Naive B cell (primary cell): ENCODE measurements at regions not wholly inside any gene's neighbourhood (a gene's known extent, or its start where the extent isn't known, plus 50 kb on each side); places are given as distances from the start of the nearest gene placed in this dataset.
"Not testable (repeated sequence)": the region's sequence is repeated elsewhere in the genome, so short reads cannot be mapped to it uniquely, and the experiment has no call there.

Experiments used
- ATAC-seq, 2 donors: fragments of 150-1000 bp; cut with Tn5 transposase; 2 replicates each; pipeline ENCODE4 v1.10.0; 2021; ENCODE audit warnings: low read depth in 2 of 2, mild to moderate bottlenecking in 2 of 2, moderate library complexity in 2 of 2
- DNase-seq: peaks from one replicate; pipeline ENCODE4 v3.0.0; 2022
- H3K27ac Mint-ChIP-seq, 6 donors: one replicate each; pipeline ENCODE4 v1.8.0; 2020 to 2022; ENCODE audit warnings: mild to moderate bottlenecking in 6 of 6, mixed read lengths in 6 of 6, moderate library complexity in 5 of 6, inconsistent platforms in 2 of 6
- H3K27me3 Mint-ChIP-seq, 3 donors: one replicate each; pipeline ENCODE4 v1.8.0; 2021 to 2022; ENCODE audit warnings: mixed read lengths in 3 of 3, mild to moderate bottlenecking in 1 of 3
- H3K36me3 Mint-ChIP-seq, 2 donors: one replicate each; pipeline ENCODE4 v1.8.0; 2020 to 2022; ENCODE audit warnings: mixed read lengths in 2 of 2, inconsistent platforms in 1 of 2, mild to moderate bottlenecking in 1 of 2
- H3K4me1 Mint-ChIP-seq, 3 donors: one replicate each; pipeline ENCODE4 v1.8.0; 2020 to 2022; ENCODE audit warnings: mixed read lengths in 3 of 3, inconsistent platforms in 1 of 3, mild to moderate bottlenecking in 1 of 3, moderate library complexity in 1 of 3
- H3K4me3 Mint-ChIP-seq, 8 donors: one replicate each; pipeline ENCODE4 v1.8.0; 2020 to 2022; ENCODE audit warnings: mild to moderate bottlenecking in 8 of 8, mixed read lengths in 8 of 8, moderate library complexity in 8 of 8, inconsistent platforms in 2 of 8
- H3K9me3 Mint-ChIP-seq, 7 donors: one replicate each; pipeline ENCODE4 v1.8.0; 2020 to 2022; ENCODE audit warnings: mixed read lengths in 7 of 7, mild to moderate bottlenecking in 5 of 7, inconsistent platforms in 2 of 7, moderate library complexity in 1 of 7

GRCh38 chr7:76852787-76853584 is 179.2 kb downstream of the SPDYE17 start:
- not testable (repeated sequence) for DNase-seq, H3K27ac Mint-ChIP-seq, H3K9me3 Mint-ChIP-seq, H3K4me1 Mint-ChIP-seq, ATAC-seq, H3K4me3 Mint-ChIP-seq, H3K36me3 Mint-ChIP-seq
- peaks cover 4 to 16% (median 6%) of the 10 kb centered on the region in 3 donors for H3K27me3 Mint-ChIP-seq

GRCh38 chr7:76852362-76852761 is 179.8 kb downstream of the SPDYE17 start:
- not testable (repeated sequence) for H3K27ac Mint-ChIP-seq, DNase-seq, H3K4me1 Mint-ChIP-seq, H3K9me3 Mint-ChIP-seq, H3K4me3 Mint-ChIP-seq, ATAC-seq, H3K36me3 Mint-ChIP-seq
- H3K27me3 Mint-ChIP-seq = peaks cover 4 to 16% (median 6%) of the 10 kb centered on the region in 3 donors

- H3K4me3 Mint-ChIP-seq, H3K36me3 Mint-ChIP-seq, ATAC-seq, H3K9me3 Mint-ChIP-seq, DNase-seq, H3K27ac Mint-ChIP-seq, H3K4me1 Mint-ChIP-seq: not testable (repeated sequence)
- peaks cover 2 to 16% (median 6%) of the 10 kb centered on the region in 3 donors for H3K27me3 Mint-ChIP-seq
Observed at GRCh38 chr7:76851617-76852016, 180.5 kb downstream of the SPDYE17 start.

GRCh38 chr7:76849887-76850563 is 182.1 kb downstream of the SPDYE17 start:
- not testable (repeated sequence) for H3K4me3 Mint-ChIP-seq, ATAC-seq, H3K4me1 Mint-ChIP-seq, H3K27me3 Mint-ChIP-seq, H3K27ac Mint-ChIP-seq, DNase-seq, H3K36me3 Mint-ChIP-seq, H3K9me3 Mint-ChIP-seq

- H3K4me1 Mint-ChIP-seq, ATAC-seq, DNase-seq, H3K27ac Mint-ChIP-seq, H3K4me3 Mint-ChIP-seq: not testable (repeated sequence)
- Mint-ChIP-seq H3K36me3 (peaks cover 0 to 10% of the 10 kb centered on the region in 2 donors), H3K9me3 (peaks cover 9 to 31% (median 20%) of the 10 kb centered on the region in 7 donors), H3K27me3 (peaks cover 4 to 34% (median 18%) of the 10 kb centered on the region in 3 donors)
Observed at GRCh38 chr7:76839879-76840278, 192.3 kb downstream of the SPDYE17 start.

- DNase-seq, ATAC-seq, H3K4me3 Mint-ChIP-seq, H3K27ac Mint-ChIP-seq, H3K4me1 Mint-ChIP-seq: not testable (repeated sequence)
- Mint-ChIP-seq H3K9me3 (peaks cover 9 to 31% (median 20%) of the 10 kb centered on the region in 7 donors), H3K36me3 (peaks cover 0 to 10% of the 10 kb centered on the region in 2 donors), H3K27me3 (peaks cover 4 to 34% (median 18%) of the 10 kb centered on the region in 3 donors)
Observed at GRCh38 chr7:76839214-76839613, 192.9 kb downstream of the SPDYE17 start.

GRCh38 chr7:76838357-76838756 is 193.8 kb downstream of the SPDYE17 start:
- Mint-ChIP-seq H3K9me3 (peaks cover 9 to 31% (median 20%) of the 10 kb centered on the region in 7 donors), H3K36me3 (peaks cover 0 to 10% of the 10 kb centered on the region in 2 donors), H3K27me3 (peaks cover 0 to 34% (median 18%) of the 10 kb centered on the region in 3 donors)
- H3K27ac Mint-ChIP-seq, ATAC-seq, H3K4me1 Mint-ChIP-seq, H3K4me3 Mint-ChIP-seq, DNase-seq: not testable (repeated sequence)

GRCh38 chr7:76829233-76829632 is 202.2 kb upstream of the POMZP3 start:
- ATAC-seq, H3K36me3 Mint-ChIP-seq, DNase-seq, H3K4me1 Mint-ChIP-seq, H3K4me3 Mint-ChIP-seq, H3K9me3 Mint-ChIP-seq: not testable (repeated sequence)
- peak overlapping the region in 1 of 6 donors; percentile 15 for H3K27ac Mint-ChIP-seq
- peaks cover 9 to 30% (median 13%) of the 10 kb centered on the region in 3 donors for H3K27me3 Mint-ChIP-seq

GRCh38 chr7:76826181-76826580 is 199.1 kb upstream of the POMZP3 start:
- DNase-seq, H3K27ac Mint-ChIP-seq, H3K4me1 Mint-ChIP-seq, ATAC-seq, H3K4me3 Mint-ChIP-seq, H3K36me3 Mint-ChIP-seq, H3K9me3 Mint-ChIP-seq: not testable (repeated sequence)
- H3K27me3 Mint-ChIP-seq = peaks cover 9 to 30% (median 13%) of the 10 kb centered on the region in 3 donors

GRCh38 chr7:76809856-76810255 is 182.8 kb upstream of the POMZP3 start:
- H3K27ac Mint-ChIP-seq = peak overlapping the region in 1 of 6 donors; percentile 54
- H3K4me3 Mint-ChIP-seq, H3K9me3 Mint-ChIP-seq, H3K27me3 Mint-ChIP-seq, DNase-seq, H3K4me1 Mint-ChIP-seq, H3K36me3 Mint-ChIP-seq, ATAC-seq: not testable (repeated sequence)

- H3K36me3 Mint-ChIP-seq, H3K4me3 Mint-ChIP-seq, DNase-seq, H3K27ac Mint-ChIP-seq, H3K4me1 Mint-ChIP-seq, H3K27me3 Mint-ChIP-seq, ATAC-seq, H3K9me3 Mint-ChIP-seq: not testable (repeated sequence)
Observed at GRCh38 chr7:76807588-76808100, 180.6 kb upstream of the POMZP3 start.

GRCh38 chr7:76806460-76806859 is 179.4 kb upstream of the POMZP3 start:
- H3K27me3 Mint-ChIP-seq, H3K4me3 Mint-ChIP-seq, H3K36me3 Mint-ChIP-seq, H3K9me3 Mint-ChIP-seq, DNase-seq, H3K27ac Mint-ChIP-seq, H3K4me1 Mint-ChIP-seq, ATAC-seq: not testable (repeated sequence)

GRCh38 chr7:76806010-76806409 is 178.9 kb upstream of the POMZP3 start:
- not testable (repeated sequence) for ATAC-seq, H3K9me3 Mint-ChIP-seq, DNase-seq, H3K4me3 Mint-ChIP-seq, H3K27me3 Mint-ChIP-seq, H3K27ac Mint-ChIP-seq, H3K4me1 Mint-ChIP-seq, H3K36me3 Mint-ChIP-seq

- DNase-seq, H3K27ac Mint-ChIP-seq, H3K4me3 Mint-ChIP-seq, H3K9me3 Mint-ChIP-seq, ATAC-seq, H3K4me1 Mint-ChIP-seq, H3K27me3 Mint-ChIP-seq, H3K36me3 Mint-ChIP-seq: not testable (repeated sequence)
Observed at GRCh38 chr7:76805262-76805661, 178.2 kb upstream of the POMZP3 start.
